D341Med (cell line): ENCODE measurements at regions not wholly inside any gene's neighbourhood (a gene's known extent, or its start where the extent isn't known, plus 50 kb on each side); places are given as distances from the start of the nearest gene placed in this dataset.

Experiments used
- DNase-seq: peaks from one replicate; pipeline ENCODE4 v3.0.0; 2012; ENCODE audit warnings: low spot score

DNA sequence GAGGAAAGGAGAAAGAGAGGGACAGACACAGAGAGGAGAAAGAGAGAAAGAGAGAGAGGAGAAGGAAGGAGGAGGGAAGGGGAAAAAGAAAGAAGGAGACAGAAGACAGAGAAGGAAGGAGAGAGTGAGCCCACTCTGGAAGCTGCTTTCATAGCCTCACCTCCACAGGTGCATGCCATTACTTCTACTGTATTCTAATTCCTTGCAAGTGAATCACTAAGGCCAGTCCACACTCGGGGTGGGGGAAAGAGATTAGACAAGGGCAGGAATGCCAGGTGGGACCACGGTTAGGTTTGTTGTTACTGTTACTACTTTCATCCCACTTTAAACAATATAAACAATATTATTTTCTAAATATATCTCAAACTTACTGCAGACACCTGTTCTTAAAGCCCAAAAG lies 684.5 kb upstream of the ARGLU1 start:
- no peak for DNase-seq

DNA sequence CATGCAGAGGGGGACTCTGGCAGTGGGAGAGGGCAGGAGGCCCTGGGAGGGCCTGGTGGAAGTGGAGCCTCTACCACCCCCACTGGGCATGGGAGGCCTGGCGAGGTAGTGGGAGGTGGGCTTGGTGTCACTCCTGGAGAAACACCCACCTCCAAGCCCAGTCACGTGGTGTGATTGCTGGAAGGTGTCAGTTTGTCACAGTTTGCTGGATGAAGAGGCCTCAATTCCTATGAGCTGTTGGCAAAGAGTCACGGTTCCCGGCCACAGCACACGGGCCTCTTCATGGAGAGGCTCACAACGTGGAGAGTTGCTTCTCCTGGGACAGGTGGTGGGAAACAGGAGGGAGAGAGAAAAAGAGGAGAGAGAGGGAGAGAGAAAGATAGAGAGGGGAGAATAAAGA lies 684.1 kb upstream of the ARGLU1 start:
- DNase-seq: no peak

- DNase-seq: no peak
Observed at GRCh38 chr13:107251341-107251740, 683.4 kb upstream of the ARGLU1 start.

DNA sequence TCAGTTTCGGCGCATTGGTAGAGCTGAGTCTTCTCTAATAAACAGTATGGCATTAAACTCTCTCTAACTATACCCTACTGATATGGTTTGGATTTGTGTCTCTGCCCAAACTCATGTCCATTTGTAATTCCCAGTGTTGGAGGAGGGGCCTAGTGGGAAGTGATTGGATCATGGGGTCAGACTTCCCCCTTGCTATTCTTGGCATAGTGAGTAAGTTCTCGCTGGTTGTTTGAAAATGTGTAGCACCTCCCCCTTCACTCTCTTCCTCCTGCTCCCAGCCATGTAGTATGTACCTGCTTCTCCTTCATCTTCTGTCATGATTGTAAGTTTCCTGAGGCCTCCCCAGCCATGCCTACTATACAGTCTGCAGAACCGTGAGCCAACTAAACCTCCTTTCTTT lies 682.7 kb upstream of the ARGLU1 start:
- no peak for DNase-seq

GRCh38 chr13:107244241-107244640 lies 676.3 kb upstream of the ARGLU1 start:
- no peak for DNase-seq

GRCh38 chr13:107242138-107242537 lies 674.2 kb upstream of the ARGLU1 start:
- DNase-seq: no peak

DNA sequence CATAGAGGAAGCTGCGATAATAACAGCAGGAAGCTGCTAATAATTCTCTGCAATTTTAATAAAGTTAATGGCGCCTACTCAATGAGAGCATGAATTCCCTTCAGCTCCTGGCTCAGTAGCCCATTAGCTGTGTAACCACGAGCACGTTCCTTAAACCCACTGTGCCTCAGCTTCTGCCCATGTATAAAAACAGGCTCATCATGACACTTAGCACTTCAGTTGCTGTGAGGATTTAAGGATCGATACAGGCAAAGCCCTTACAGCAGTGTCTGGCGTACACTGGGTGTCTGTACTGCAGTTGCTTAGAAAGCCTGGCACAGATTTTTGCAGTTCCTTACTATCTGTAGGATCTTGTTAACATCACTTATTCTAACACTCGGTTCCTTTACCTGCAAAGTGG lies 673.4 kb upstream of the ARGLU1 start:
- DNase-seq: no peak

- DNase-seq: no peak
Observed at GRCh38 chr13:107239213-107239612, 671.3 kb upstream of the ARGLU1 start.

- DNase-seq: no peak
Observed at GRCh38 chr13:107238262-107238981, 670.5 kb upstream of the ARGLU1 start.

DNA sequence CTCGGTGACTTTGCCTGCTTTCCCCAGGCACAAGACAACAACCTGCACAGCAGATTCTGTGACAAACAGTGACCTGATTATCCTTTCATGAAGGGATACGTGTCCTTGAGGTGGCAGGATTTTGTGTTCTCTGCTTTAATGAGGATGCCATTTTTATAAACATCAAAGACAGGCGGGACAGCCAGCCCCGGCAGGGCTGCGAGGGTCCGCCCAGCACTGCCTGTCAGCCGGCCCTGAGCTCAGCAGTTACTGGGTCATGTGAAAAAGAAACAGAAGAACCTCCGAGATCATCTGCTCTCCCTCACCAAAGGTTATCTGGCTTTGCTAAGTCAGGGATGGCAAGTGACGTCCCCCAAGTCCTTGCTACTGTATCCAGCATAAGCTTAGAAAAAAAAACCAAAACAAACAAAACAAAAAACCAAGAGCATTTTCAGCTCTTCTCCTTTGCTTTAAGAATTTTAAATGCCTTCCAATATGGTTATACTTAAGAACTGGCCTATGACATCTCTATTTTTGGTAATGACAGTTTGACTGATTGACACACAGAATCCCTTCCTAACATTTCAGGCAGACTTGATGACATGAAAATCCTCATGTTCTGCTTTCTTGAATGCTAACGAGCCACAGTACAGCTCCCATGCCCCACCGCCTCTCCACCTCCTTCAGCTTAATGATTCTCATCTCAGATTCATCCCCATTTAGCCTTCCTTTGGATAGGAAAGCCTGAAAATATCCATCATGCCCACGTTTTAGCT lies 666.6 kb upstream of the ARGLU1 start:
- DNase-seq: no peak

DNA sequence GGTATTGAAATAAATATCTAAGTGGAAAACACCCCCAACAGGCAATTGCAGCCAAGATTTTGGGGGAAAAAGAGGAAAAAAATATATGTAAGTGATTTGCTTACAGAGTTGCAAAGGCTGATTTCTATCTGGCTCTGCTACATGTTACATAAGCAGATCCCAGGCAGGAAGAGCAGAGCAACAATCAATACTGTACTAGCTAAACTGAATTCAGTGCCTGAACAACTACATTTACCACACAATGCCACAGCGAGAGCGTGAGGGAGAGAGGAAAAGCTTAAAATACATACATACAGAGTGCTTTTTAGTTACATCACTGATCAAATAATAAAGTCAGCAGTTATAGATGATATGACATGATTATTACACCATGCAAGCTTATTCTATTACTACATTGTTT lies 665.6 kb upstream of the ARGLU1 start:
- no peak for DNase-seq

DNA sequence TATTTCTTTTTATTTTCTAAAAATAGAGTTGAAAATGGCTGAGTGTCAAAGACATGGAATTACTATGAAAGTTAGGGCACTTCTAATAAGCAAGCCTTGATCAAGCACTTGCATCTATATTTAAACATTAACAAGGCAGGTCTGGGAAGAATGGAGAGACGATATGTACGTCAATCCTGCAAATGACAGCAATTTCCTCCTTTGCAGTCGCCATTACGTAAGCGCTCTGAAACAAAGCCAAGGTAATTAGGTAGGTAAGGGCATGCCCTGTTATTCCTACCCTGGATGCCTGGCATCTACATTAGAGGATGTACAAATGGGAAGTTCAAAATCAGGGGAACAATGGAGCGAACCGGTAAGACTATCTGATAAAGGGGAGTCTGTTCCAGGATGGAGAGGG lies 664.0 kb upstream of the ARGLU1 start:
- no peak for DNase-seq

- DNase-seq: no peak
Observed at GRCh38 chr13:107223867-107224266, 655.9 kb upstream of the ARGLU1 start.

GRCh38 chr13:107222597-107222996 lies 654.7 kb upstream of the ARGLU1 start:
- no peak for DNase-seq

- no peak for DNase-seq
Observed at GRCh38 chr13:107220245-107220644, 652.3 kb upstream of the ARGLU1 start.

GRCh38 chr13:107217251-107217650 lies 649.3 kb upstream of the ARGLU1 start:
- DNase-seq: no peak

- DNase-seq: no peak
Observed at GRCh38 chr13:107216046-107216755, 648.3 kb upstream of the ARGLU1 start.

- peak; percentile 75 for DNase-seq
Observed at GRCh38 chr13:107211073-107211472, 643.1 kb upstream of the ARGLU1 start.

DNA sequence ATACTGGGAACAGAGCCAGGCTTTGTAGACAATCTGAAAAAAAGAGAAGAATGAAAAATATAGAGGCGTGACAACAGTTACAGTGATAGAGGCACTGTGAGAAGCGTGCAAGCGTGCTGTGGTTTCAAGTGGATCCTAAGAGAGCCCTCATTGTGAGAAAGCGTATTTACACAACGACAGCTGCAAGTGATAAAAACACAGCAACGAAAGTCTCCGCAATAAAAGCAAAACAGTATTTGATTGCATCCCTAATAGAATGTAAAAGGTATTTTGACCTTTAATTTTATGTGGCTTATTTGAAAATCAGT lies 642.7 kb upstream of the ARGLU1 start:
- DNase-seq: no peak

- DNase-seq: no peak
Observed at GRCh38 chr13:107209824-107210722, 642.1 kb upstream of the ARGLU1 start.

DNA sequence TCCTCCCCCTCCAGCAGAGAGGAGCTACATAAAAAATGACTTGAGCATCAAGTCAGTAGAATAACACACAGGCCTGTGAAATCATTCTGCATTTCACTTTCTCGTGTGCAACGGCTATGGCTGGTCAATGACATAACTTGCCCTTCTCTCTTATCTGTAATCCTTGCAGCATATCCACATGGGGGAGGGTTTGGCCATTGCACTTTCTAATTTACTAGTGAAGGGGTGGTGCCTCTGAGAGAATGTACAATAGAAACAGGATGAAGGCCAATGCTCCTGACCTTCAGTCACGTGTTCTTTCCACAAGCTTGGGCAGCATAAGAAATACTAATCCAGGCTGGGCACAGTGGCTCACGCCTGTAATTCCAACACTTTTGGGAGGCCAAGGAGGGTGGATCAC lies 641.0 kb upstream of the ARGLU1 start:
- DNase-seq: no peak
